ENCODE measurements at regions not wholly inside any gene's neighbourhood (a gene's known extent, or its start where the extent isn't known, plus 50 kb on each side); places are given as distances from the start of the nearest gene placed in this dataset.

- no peaks in the 10 kb centered on the region for H3K9me3 ChIP-seq (ENCODE audit: control insufficient read depth, low read length)
- no peak overlapping the region for H3K4me3 ChIP-seq (ENCODE audit: insufficient read depth, low read depth, low read length, poor library complexity, severe bottlenecking)
- H3K36me3 ChIP-seq (ENCODE audit: control insufficient read depth, insufficient read depth, low read length), result no peaks in the 10 kb centered on the region
- H3K4me1 ChIP-seq (ENCODE audit: control insufficient read depth, insufficient read depth, low read length, poor library complexity, severe bottlenecking), result no peaks in the 10 kb centered on the region
- H3K27me3 ChIP-seq (replicated peaks; ENCODE audit: control insufficient read depth, insufficient read depth, low read length, poor library complexity, severe bottlenecking), result peaks cover 8% of the 10 kb centered on the region
- no peak overlapping the region for H3K27ac ChIP-seq (ENCODE audit: insufficient read depth, low read length, poor library complexity, severe bottlenecking)
- no peak for DNase-seq
These were observed 62.6 kb upstream of the XPA start for GRCh38 chr9:97759581-97760288.

- peaks cover 8% of the 10 kb centered on the region for H3K27me3 ChIP-seq (replicated peaks; ENCODE audit: control insufficient read depth, insufficient read depth, low read length, poor library complexity, severe bottlenecking)
- no peaks in the 10 kb centered on the region for H3K4me1 ChIP-seq (ENCODE audit: control insufficient read depth, insufficient read depth, low read length, poor library complexity, severe bottlenecking)
- no peaks in the 10 kb centered on the region for H3K9me3 ChIP-seq (ENCODE audit: control insufficient read depth, low read length)
- no peak overlapping the region for H3K27ac ChIP-seq (ENCODE audit: insufficient read depth, low read length, poor library complexity, severe bottlenecking)
- DNase-seq, result no peak
- no peak overlapping the region for H3K4me3 ChIP-seq (ENCODE audit: insufficient read depth, low read depth, low read length, poor library complexity, severe bottlenecking)
- no peaks in the 10 kb centered on the region for H3K36me3 ChIP-seq (ENCODE audit: control insufficient read depth, insufficient read depth, low read length)
These were observed 64.0 kb upstream of the XPA start for GRCh38 chr9:97761056-97761598.

- Histone ChIP-seq H3K4me3 (ENCODE audit: insufficient read depth, low read depth, low read length, poor library complexity, severe bottlenecking) (no peak overlapping the region), H3K9me3 (ENCODE audit: control insufficient read depth, low read length) (no peaks in the 10 kb centered on the region), H3K36me3 (ENCODE audit: control insufficient read depth, insufficient read depth, low read length) (no peaks in the 10 kb centered on the region), H3K27me3 (replicated peaks; ENCODE audit: control insufficient read depth, insufficient read depth, low read length, poor library complexity, severe bottlenecking) (peaks cover 8% of the 10 kb centered on the region), H3K27ac (ENCODE audit: insufficient read depth, low read length, poor library complexity, severe bottlenecking) (no peak overlapping the region), H3K4me1 (ENCODE audit: control insufficient read depth, insufficient read depth, low read length, poor library complexity, severe bottlenecking) (no peaks in the 10 kb centered on the region)
- no peak for DNase-seq
These were observed 64.7 kb upstream of the XPA start for GRCh38 chr9:97761879-97762278.

- H3K27ac ChIP-seq (ENCODE audit: insufficient read depth, low read length, poor library complexity, severe bottlenecking), result no peak overlapping the region
- no peak for DNase-seq
- no peaks in the 10 kb centered on the region for H3K4me1 ChIP-seq (ENCODE audit: control insufficient read depth, insufficient read depth, low read length, poor library complexity, severe bottlenecking)
- no peaks in the 10 kb centered on the region for H3K36me3 ChIP-seq (ENCODE audit: control insufficient read depth, insufficient read depth, low read length)
- no peaks in the 10 kb centered on the region for H3K9me3 ChIP-seq (ENCODE audit: control insufficient read depth, low read length)
- H3K4me3 ChIP-seq (ENCODE audit: insufficient read depth, low read depth, low read length, poor library complexity, severe bottlenecking), result no peak overlapping the region
- peaks cover 8% of the 10 kb centered on the region for H3K27me3 ChIP-seq (replicated peaks; ENCODE audit: control insufficient read depth, insufficient read depth, low read length, poor library complexity, severe bottlenecking)
These were observed 66.7 kb upstream of the XPA start for GRCh38 chr9:97763874-97764273.

GRCh38 chr9:97766092-97766491 lies 69.0 kb upstream of the XPA start:
- Histone ChIP-seq H3K27me3 (replicated peaks; ENCODE audit: control insufficient read depth, insufficient read depth, low read length, poor library complexity, severe bottlenecking) (no peaks in the 10 kb centered on the region), H3K36me3 (ENCODE audit: control insufficient read depth, insufficient read depth, low read length) (no peaks in the 10 kb centered on the region), H3K4me1 (ENCODE audit: control insufficient read depth, insufficient read depth, low read length, poor library complexity, severe bottlenecking) (no peaks in the 10 kb centered on the region), H3K9me3 (ENCODE audit: control insufficient read depth, low read length) (no peaks in the 10 kb centered on the region), H3K4me3 (ENCODE audit: insufficient read depth, low read depth, low read length, poor library complexity, severe bottlenecking) (no peak overlapping the region), H3K27ac (ENCODE audit: insufficient read depth, low read length, poor library complexity, severe bottlenecking) (no peak overlapping the region)
- no peak for DNase-seq

GRCh38 chr9:97766610-97767009 lies 69.5 kb upstream of the XPA start:
- no peaks in the 10 kb centered on the region for H3K9me3 ChIP-seq (ENCODE audit: control insufficient read depth, low read length)
- H3K27me3 ChIP-seq (replicated peaks; ENCODE audit: control insufficient read depth, insufficient read depth, low read length, poor library complexity, severe bottlenecking), result no peaks in the 10 kb centered on the region
- H3K4me3 ChIP-seq (ENCODE audit: insufficient read depth, low read depth, low read length, poor library complexity, severe bottlenecking), result no peak overlapping the region
- no peak overlapping the region for H3K27ac ChIP-seq (ENCODE audit: insufficient read depth, low read length, poor library complexity, severe bottlenecking)
- H3K4me1 ChIP-seq (ENCODE audit: control insufficient read depth, insufficient read depth, low read length, poor library complexity, severe bottlenecking), result no peaks in the 10 kb centered on the region
- no peak for DNase-seq
- H3K36me3 ChIP-seq (ENCODE audit: control insufficient read depth, insufficient read depth, low read length), result no peaks in the 10 kb centered on the region

- H3K36me3 ChIP-seq (ENCODE audit: control insufficient read depth, insufficient read depth, low read length), result no peaks in the 10 kb centered on the region
- no peaks in the 10 kb centered on the region for H3K4me1 ChIP-seq (ENCODE audit: control insufficient read depth, insufficient read depth, low read length, poor library complexity, severe bottlenecking)
- no peak overlapping the region for H3K27ac ChIP-seq (ENCODE audit: insufficient read depth, low read length, poor library complexity, severe bottlenecking)
- DNase-seq, result no peak
- no peak overlapping the region for H3K4me3 ChIP-seq (ENCODE audit: insufficient read depth, low read depth, low read length, poor library complexity, severe bottlenecking)
- H3K27me3 ChIP-seq (replicated peaks; ENCODE audit: control insufficient read depth, insufficient read depth, low read length, poor library complexity, severe bottlenecking), result no peaks in the 10 kb centered on the region
- no peaks in the 10 kb centered on the region for H3K9me3 ChIP-seq (ENCODE audit: control insufficient read depth, low read length)
These were observed 70.8 kb upstream of the XPA start for GRCh38 chr9:97767891-97768290.

- no peak for DNase-seq
- Histone ChIP-seq H3K4me1 (ENCODE audit: control insufficient read depth, insufficient read depth, low read length, poor library complexity, severe bottlenecking) (no peaks in the 10 kb centered on the region), H3K27ac (ENCODE audit: insufficient read depth, low read length, poor library complexity, severe bottlenecking) (no peak overlapping the region), H3K4me3 (ENCODE audit: insufficient read depth, low read depth, low read length, poor library complexity, severe bottlenecking) (no peak overlapping the region), H3K27me3 (replicated peaks; ENCODE audit: control insufficient read depth, insufficient read depth, low read length, poor library complexity, severe bottlenecking) (no peaks in the 10 kb centered on the region), H3K36me3 (ENCODE audit: control insufficient read depth, insufficient read depth, low read length) (no peaks in the 10 kb centered on the region), H3K9me3 (ENCODE audit: control insufficient read depth, low read length) (no peaks in the 10 kb centered on the region)
These were observed 71.6 kb upstream of the XPA start for GRCh38 chr9:97768746-97769145.

- Histone ChIP-seq H3K27ac (ENCODE audit: insufficient read depth, low read length, poor library complexity, severe bottlenecking) (no peak overlapping the region), H3K4me3 (ENCODE audit: insufficient read depth, low read depth, low read length, poor library complexity, severe bottlenecking) (no peak overlapping the region), H3K9me3 (ENCODE audit: control insufficient read depth, low read length) (no peaks in the 10 kb centered on the region), H3K36me3 (ENCODE audit: control insufficient read depth, insufficient read depth, low read length) (no peaks in the 10 kb centered on the region), H3K27me3 (replicated peaks; ENCODE audit: control insufficient read depth, insufficient read depth, low read length, poor library complexity, severe bottlenecking) (no peaks in the 10 kb centered on the region), H3K4me1 (ENCODE audit: control insufficient read depth, insufficient read depth, low read length, poor library complexity, severe bottlenecking) (no peaks in the 10 kb centered on the region)
- no peak for DNase-seq
These were observed 72.1 kb upstream of the XPA start for GRCh38 chr9:97769208-97769607.

- Histone ChIP-seq H3K27ac (ENCODE audit: insufficient read depth, low read length, poor library complexity, severe bottlenecking) (no peak overlapping the region), H3K4me3 (ENCODE audit: insufficient read depth, low read depth, low read length, poor library complexity, severe bottlenecking) (no peak overlapping the region), H3K9me3 (ENCODE audit: control insufficient read depth, low read length) (no peaks in the 10 kb centered on the region), H3K27me3 (replicated peaks; ENCODE audit: control insufficient read depth, insufficient read depth, low read length, poor library complexity, severe bottlenecking) (no peaks in the 10 kb centered on the region), H3K36me3 (ENCODE audit: control insufficient read depth, insufficient read depth, low read length) (no peaks in the 10 kb centered on the region), H3K4me1 (ENCODE audit: control insufficient read depth, insufficient read depth, low read length, poor library complexity, severe bottlenecking) (no peaks in the 10 kb centered on the region)
- DNase-seq, result no peak
These were observed 73.8 kb upstream of the XPA start for GRCh38 chr9:97770808-97771372.
